ENCODE measurements at regions not wholly inside any gene's neighbourhood (a gene's known extent, or its start where the extent isn't known, plus 50 kb on each side); places are given as distances from the start of the nearest gene placed in this dataset.

GRCh38 chr1:182237329-182237728, 154.3 kb downstream of the GLUL start:
- no peaks in the 10 kb centered on the region for H3K9me3 ChIP-seq (ENCODE audit: control insufficient read depth, low read depth, low read length)
- H3K27me3 ChIP-seq (ENCODE audit: control insufficient read depth, extremely low read depth, insufficient read depth, low read length): no peaks in the 10 kb centered on the region
- no peaks in the 10 kb centered on the region for H4K20me1 ChIP-seq (ENCODE audit: control insufficient read depth, extremely low read depth, insufficient read depth, low read length)
- no peaks in the 10 kb centered on the region for H3K9me1 ChIP-seq (ENCODE audit: control insufficient read depth, extremely low read depth, insufficient read depth, low read length)
- H3K4me3 ChIP-seq (ENCODE audit: control insufficient read depth in 2 of 3, extremely low read depth in 1 of 3, insufficient read depth in 2 of 3, low read depth in 1 of 3, low read length in 3 of 3): no peak overlapping the region
- no peak overlapping the region for H3K9ac ChIP-seq (ENCODE audit: control insufficient read depth, extremely low read depth, insufficient read depth, low read length)
- H2AFZ ChIP-seq (ENCODE audit: control insufficient read depth, low read length): no peak overlapping the region
- H3K36me3 ChIP-seq (ENCODE audit: control insufficient read depth in 2 of 2, extremely low read depth in 1 of 2, insufficient read depth in 2 of 2, low read length in 2 of 2): no peaks in the 10 kb centered on the region
- TF ChIP-seq CTCF (optimal IDR thresholded peaks at IDR 0.05 in 1 of 3, IDR thresholded peaks at IDR 0.05 in 1 of 3, conservative IDR thresholded peaks at IDR 0.05 in 1 of 3; ENCODE audit: extremely low read depth in 1 of 3, insufficient read depth in 2 of 3, low read length in 3 of 3) (no peak), EZH2 (IDR thresholded peaks at IDR 0.05; ENCODE audit: low read length) (no peak)
- no peak overlapping the region for H3K4me2 ChIP-seq (ENCODE audit: control insufficient read depth, extremely low read depth, insufficient read depth, low read depth, low read length)
- no peak overlapping the region for H3K27ac ChIP-seq (ENCODE audit: control insufficient read depth, insufficient read depth, low read length)
- dilution Hi-C loops (cut with MboI; ENCODE audit: extremely low pct_ligation_motif_present, low sequenced_read_pairs): no loop called here
- no peaks in the 10 kb centered on the region for H3K79me2 ChIP-seq (ENCODE audit: control insufficient read depth, insufficient read depth, low read length)
- FAIRE-seq (no peak), DNase-seq (ENCODE audit: low read depth, low spot score) (no peak)
- H3K4me1 ChIP-seq (ENCODE audit: control insufficient read depth, extremely low read depth, insufficient read depth, low read length): peaks cover 11% of the 10 kb centered on the region

GRCh38 chr1:182236651-182237077, 154.9 kb downstream of the GLUL start:
- H3K4me2 ChIP-seq (ENCODE audit: control insufficient read depth, extremely low read depth, insufficient read depth, low read depth, low read length): no peak overlapping the region
- H3K4me3 ChIP-seq (ENCODE audit: control insufficient read depth in 2 of 3, extremely low read depth in 1 of 3, insufficient read depth in 2 of 3, low read depth in 1 of 3, low read length in 3 of 3): no peak overlapping the region
- no peaks in the 10 kb centered on the region for H3K36me3 ChIP-seq (ENCODE audit: control insufficient read depth in 2 of 2, extremely low read depth in 1 of 2, insufficient read depth in 2 of 2, low read length in 2 of 2)
- TF ChIP-seq EZH2 (IDR thresholded peaks at IDR 0.05; ENCODE audit: low read length): no peak
- H3K4me1 ChIP-seq (ENCODE audit: control insufficient read depth, extremely low read depth, insufficient read depth, low read length): peaks cover 11% of the 10 kb centered on the region
- no peaks in the 10 kb centered on the region for H3K27me3 ChIP-seq (ENCODE audit: control insufficient read depth, extremely low read depth, insufficient read depth, low read length)
- H2AFZ ChIP-seq (ENCODE audit: control insufficient read depth, low read length): no peak overlapping the region
- H3K9me1 ChIP-seq (ENCODE audit: control insufficient read depth, extremely low read depth, insufficient read depth, low read length): no peaks in the 10 kb centered on the region
- FAIRE-seq (peak; percentile 26), DNase-seq (ENCODE audit: low read depth, low spot score) (no peak)
- H3K27ac ChIP-seq (ENCODE audit: control insufficient read depth, insufficient read depth, low read length): no peak overlapping the region
- H4K20me1 ChIP-seq (ENCODE audit: control insufficient read depth, extremely low read depth, insufficient read depth, low read length): no peaks in the 10 kb centered on the region
- dilution Hi-C loops (cut with MboI; ENCODE audit: extremely low pct_ligation_motif_present, low sequenced_read_pairs): no loop called here
- no peaks in the 10 kb centered on the region for H3K79me2 ChIP-seq (ENCODE audit: control insufficient read depth, insufficient read depth, low read length)
- no peaks in the 10 kb centered on the region for H3K9me3 ChIP-seq (ENCODE audit: control insufficient read depth, low read depth, low read length)
- H3K9ac ChIP-seq (ENCODE audit: control insufficient read depth, extremely low read depth, insufficient read depth, low read length): no peak overlapping the region

- Histone ChIP-seq H3K36me3 (ENCODE audit: control insufficient read depth in 2 of 2, extremely low read depth in 1 of 2, insufficient read depth in 2 of 2, low read length in 2 of 2) (no peaks in the 10 kb centered on the region), H3K27me3 (ENCODE audit: control insufficient read depth, extremely low read depth, insufficient read depth, low read length) (no peaks in the 10 kb centered on the region), H3K4me3 (ENCODE audit: control insufficient read depth in 2 of 3, extremely low read depth in 1 of 3, insufficient read depth in 2 of 3, low read depth in 1 of 3, low read length in 3 of 3) (no peak overlapping the region), H3K4me2 (ENCODE audit: control insufficient read depth, extremely low read depth, insufficient read depth, low read depth, low read length) (no peak overlapping the region), H2AFZ (ENCODE audit: control insufficient read depth, low read length) (no peak overlapping the region), H3K79me2 (ENCODE audit: control insufficient read depth, insufficient read depth, low read length) (no peaks in the 10 kb centered on the region), H3K9me3 (ENCODE audit: control insufficient read depth, low read depth, low read length) (no peaks in the 10 kb centered on the region), H3K9me1 (ENCODE audit: control insufficient read depth, extremely low read depth, insufficient read depth, low read length) (no peaks in the 10 kb centered on the region), H3K4me1 (ENCODE audit: control insufficient read depth, extremely low read depth, insufficient read depth, low read length) (peaks cover 11% of the 10 kb centered on the region), H3K9ac (ENCODE audit: control insufficient read depth, extremely low read depth, insufficient read depth, low read length) (no peak overlapping the region), H4K20me1 (ENCODE audit: control insufficient read depth, extremely low read depth, insufficient read depth, low read length) (no peaks in the 10 kb centered on the region), H3K27ac (ENCODE audit: control insufficient read depth, insufficient read depth, low read length) (no peak overlapping the region)
- no peak for TF ChIP-seq CTCF (optimal IDR thresholded peaks at IDR 0.05 in 1 of 3, IDR thresholded peaks at IDR 0.05 in 1 of 3, conservative IDR thresholded peaks at IDR 0.05 in 1 of 3; ENCODE audit: extremely low read depth in 1 of 3, insufficient read depth in 2 of 3, low read length in 3 of 3)
- TF ChIP-seq EZH2 (IDR thresholded peaks at IDR 0.05; ENCODE audit: low read length): no peak
- no peak for DNase-seq (ENCODE audit: low read depth, low spot score)
- dilution Hi-C loops (cut with MboI; ENCODE audit: extremely low pct_ligation_motif_present, low sequenced_read_pairs): no loop called here
- peak; percentile 80 for FAIRE-seq
Observed at GRCh38 chr1:182235952-182236650, 155.5 kb downstream of the GLUL start.

Data from keratinocyte (primary cell).